ENCODE measurements at regions not wholly inside any gene's neighbourhood (a gene's known extent, or its start where the extent isn't known, plus 50 kb on each side); places are given as distances from the start of the nearest gene placed in this dataset.

DNA sequence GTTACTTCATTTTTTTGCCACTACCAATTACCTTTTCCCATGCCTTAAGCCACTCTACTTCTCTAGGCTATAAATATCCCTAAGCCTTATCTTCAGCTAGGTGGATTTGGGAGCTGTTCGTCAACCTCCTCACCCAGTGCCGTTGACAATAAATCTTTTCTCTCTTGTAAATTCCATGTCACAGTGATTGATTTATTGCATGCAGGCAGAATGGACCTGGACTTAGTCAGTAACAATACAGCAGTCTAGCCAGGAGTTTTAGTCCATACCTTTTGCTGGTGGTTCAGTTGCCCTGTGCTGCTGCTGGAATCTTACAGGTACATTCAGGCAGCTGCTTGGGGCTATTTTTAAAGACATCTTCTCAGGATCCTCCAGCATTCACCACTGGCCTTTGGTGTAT lies 350.5 kb upstream of the NRG3 start:
- no peaks in the 10 kb centered on the region for H3K27me3 ChIP-seq (ENCODE audit: insufficient read depth, low read length)
- no peaks in the 10 kb centered on the region for H4K20me1 ChIP-seq (ENCODE audit: insufficient read depth, low read length)
- H3F3A ChIP-seq (ENCODE audit: insufficient read depth, low read length), result no peaks in the 10 kb centered on the region
- no peaks in the 10 kb centered on the region for H3K4me1 ChIP-seq (ENCODE audit: insufficient read depth, low read length, severe bottlenecking)
- TF ChIP-seq, protein P1, sequence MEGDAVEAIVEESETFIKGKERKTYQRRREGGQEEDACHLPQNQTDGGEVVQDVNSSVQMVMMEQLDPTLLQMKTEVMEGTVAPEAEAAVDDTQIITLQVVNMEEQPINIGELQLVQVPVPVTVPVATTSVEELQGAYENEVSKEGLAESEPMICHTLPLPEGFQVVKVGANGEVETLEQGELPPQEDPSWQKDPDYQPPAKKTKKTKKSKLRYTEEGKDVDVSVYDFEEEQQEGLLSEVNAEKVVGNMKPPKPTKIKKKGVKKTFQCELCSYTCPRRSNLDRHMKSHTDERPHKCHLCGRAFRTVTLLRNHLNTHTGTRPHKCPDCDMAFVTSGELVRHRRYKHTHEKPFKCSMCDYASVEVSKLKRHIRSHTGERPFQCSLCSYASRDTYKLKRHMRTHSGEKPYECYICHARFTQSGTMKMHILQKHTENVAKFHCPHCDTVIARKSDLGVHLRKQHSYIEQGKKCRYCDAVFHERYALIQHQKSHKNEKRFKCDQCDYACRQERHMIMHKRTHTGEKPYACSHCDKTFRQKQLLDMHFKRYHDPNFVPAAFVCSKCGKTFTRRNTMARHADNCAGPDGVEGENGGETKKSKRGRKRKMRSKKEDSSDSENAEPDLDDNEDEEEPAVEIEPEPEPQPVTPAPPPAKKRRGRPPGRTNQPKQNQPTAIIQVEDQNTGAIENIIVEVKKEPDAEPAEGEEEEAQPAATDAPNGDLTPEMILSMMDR (IDR thresholded peaks at IDR 0.05; ENCODE audit: low read length), result no peak
- TF ChIP-seq EZH2 (IDR thresholded peaks at IDR 0.05; ENCODE audit: borderline replicate concordance, low read length), result no peak
- H3K36me3 ChIP-seq (ENCODE audit: insufficient read depth, low read length), result no peaks in the 10 kb centered on the region
- H2AFZ ChIP-seq (ENCODE audit: low read length), result no peak overlapping the region
- H3K9ac ChIP-seq (ENCODE audit: low read length), result no peak overlapping the region
- no peak overlapping the region for H3K27ac ChIP-seq (ENCODE audit: low read depth, low read length, poor library complexity, severe bottlenecking)
- H3K9me2 ChIP-seq (ENCODE audit: low read depth, low read length), result no peaks in the 10 kb centered on the region
- no peak overlapping the region for H3K4me2 ChIP-seq (ENCODE audit: low read length)
- H3K9me3 ChIP-seq (ENCODE audit: low read length), result no peaks in the 10 kb centered on the region
- H3K79me2 ChIP-seq (ENCODE audit: insufficient read depth, low read length), result no peaks in the 10 kb centered on the region
- no peak overlapping the region for H3K4me3 ChIP-seq (ENCODE audit: low read depth, low read length, poor library complexity, severe bottlenecking)

DNA sequence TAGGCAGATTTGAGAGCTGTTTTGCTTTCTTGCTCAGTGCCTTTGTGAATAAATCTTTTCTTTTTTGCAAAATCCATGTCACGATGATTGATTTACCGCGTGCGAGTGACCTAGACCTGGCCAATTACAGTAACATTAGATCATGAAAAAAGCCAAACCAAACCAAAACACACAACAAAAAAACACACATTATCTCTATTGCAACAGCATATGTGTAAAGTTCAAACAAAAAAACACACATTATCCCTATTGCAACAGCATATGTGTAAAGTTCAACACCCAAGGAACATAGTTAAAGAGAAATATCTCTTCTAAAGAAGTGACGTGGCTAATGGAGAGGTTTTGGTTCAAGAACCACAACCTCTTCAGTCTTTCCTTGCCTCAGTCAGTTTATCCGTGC lies 342.6 kb upstream of the NRG3 start:
- Histone ChIP-seq H3K9ac (ENCODE audit: low read length) (no peak overlapping the region), H3K4me2 (ENCODE audit: low read length) (no peak overlapping the region), H3K27ac (ENCODE audit: low read depth, low read length, poor library complexity, severe bottlenecking) (no peak overlapping the region), H3K36me3 (ENCODE audit: insufficient read depth, low read length) (no peaks in the 10 kb centered on the region), H3K4me1 (ENCODE audit: insufficient read depth, low read length, severe bottlenecking) (no peaks in the 10 kb centered on the region), H3K4me3 (ENCODE audit: low read depth, low read length, poor library complexity, severe bottlenecking) (no peak overlapping the region), H3K27me3 (ENCODE audit: insufficient read depth, low read length) (no peaks in the 10 kb centered on the region), H4K20me1 (ENCODE audit: insufficient read depth, low read length) (no peaks in the 10 kb centered on the region), H2AFZ (ENCODE audit: low read length) (no peak overlapping the region), H3K9me2 (ENCODE audit: low read depth, low read length) (no peaks in the 10 kb centered on the region), H3K79me2 (ENCODE audit: insufficient read depth, low read length) (no peaks in the 10 kb centered on the region), H3F3A (ENCODE audit: insufficient read depth, low read length) (no peaks in the 10 kb centered on the region), H3K9me3 (ENCODE audit: low read length) (no peaks in the 10 kb centered on the region)
- no peak for TF ChIP-seq EZH2 (IDR thresholded peaks at IDR 0.05; ENCODE audit: borderline replicate concordance, low read length)
- TF ChIP-seq, protein P1 (IDR thresholded peaks at IDR 0.05; ENCODE audit: low read length), result no peak

DNA sequence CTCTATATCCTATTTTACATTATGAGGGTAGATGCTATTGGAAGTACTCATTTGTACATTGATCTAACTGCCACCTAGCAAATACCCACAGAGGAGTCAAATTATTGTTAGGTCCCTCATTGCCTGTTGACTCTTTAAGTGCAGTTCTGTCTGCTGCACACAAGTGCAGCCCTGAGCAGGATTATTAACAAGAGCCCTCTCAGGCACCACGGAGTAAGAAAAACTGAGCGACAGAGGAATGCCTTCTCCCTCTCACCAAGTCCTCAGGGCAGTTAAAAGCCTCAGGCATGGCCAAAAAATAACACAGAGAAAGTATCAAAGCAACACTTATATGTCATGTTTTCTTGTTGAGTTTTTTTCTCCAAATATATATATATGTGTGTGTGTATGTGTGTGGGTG lies 340.0 kb upstream of the NRG3 start:
- Histone ChIP-seq H3K79me2 (ENCODE audit: insufficient read depth, low read length) (no peaks in the 10 kb centered on the region), H3K36me3 (ENCODE audit: insufficient read depth, low read length) (no peaks in the 10 kb centered on the region), H2AFZ (ENCODE audit: low read length) (no peak overlapping the region), H3K4me3 (ENCODE audit: low read depth, low read length, poor library complexity, severe bottlenecking) (no peak overlapping the region), H3K27me3 (ENCODE audit: insufficient read depth, low read length) (no peaks in the 10 kb centered on the region), H3K4me2 (ENCODE audit: low read length) (no peak overlapping the region), H3K9ac (ENCODE audit: low read length) (no peak overlapping the region), H3K4me1 (ENCODE audit: insufficient read depth, low read length, severe bottlenecking) (no peaks in the 10 kb centered on the region), H3K27ac (ENCODE audit: low read depth, low read length, poor library complexity, severe bottlenecking) (no peak overlapping the region), H4K20me1 (ENCODE audit: insufficient read depth, low read length) (no peaks in the 10 kb centered on the region), H3K9me2 (ENCODE audit: low read depth, low read length) (no peaks in the 10 kb centered on the region), H3F3A (ENCODE audit: insufficient read depth, low read length) (no peaks in the 10 kb centered on the region), H3K9me3 (ENCODE audit: low read length) (no peaks in the 10 kb centered on the region)
- TF ChIP-seq EZH2 (IDR thresholded peaks at IDR 0.05; ENCODE audit: borderline replicate concordance, low read length), result no peak
- TF ChIP-seq, protein P1 (IDR thresholded peaks at IDR 0.05; ENCODE audit: low read length), result no peak
